GM12878 (cell line): ENCODE measurements at regions not wholly inside any gene's neighbourhood (a gene's known extent, or its start where the extent isn't known, plus 50 kb on each side); places are given as distances from the start of the nearest gene placed in this dataset.

Experiments
- CBFB ChIP-seq: IDR thresholded peaks from 2 replicates; pipeline ENCODE4 v1.6.1; 2016; ENCODE audit warnings: antibody characterized with exemption, low read depth
- CHD2 ChIP-seq: IDR thresholded peaks from 2 replicates; pipeline ENCODE4 v1.6.1; 2011; ENCODE audit warnings: low read depth, low read length, improper control_type of control experiment, borderline replicate concordance
- CREB1 ChIP-seq: IDR thresholded peaks from 2 replicates; pipeline ENCODE4 v1.6.1; 2012; ENCODE audit warnings: low read depth, mild to moderate bottlenecking, inconsistent platforms
- EZH2 ChIP-seq: IDR thresholded peaks from 2 replicates; pipeline ENCODE4 v1.6.1; 2012; ENCODE audit warnings: low read depth, mild to moderate bottlenecking, control low read depth, inconsistent platforms, low read length, borderline replicate concordance; ENCODE audit not compliant: control insufficient read depth
- GABPA ChIP-seq: IDR thresholded peaks from 2 replicates; pipeline ENCODE4 v1.6.1; 2014; ENCODE audit warnings: antibody characterized with exemption, low read depth, mild to moderate bottlenecking, inconsistent platforms
- NRF1 ChIP-seq: conservative IDR thresholded peaks from 2 replicates; pipeline ENCODE4 v1.6.1; 2011; ENCODE audit warnings: mild to moderate bottlenecking, low read depth, low read length, improper control_type of control experiment
- TARDBP ChIP-seq: IDR thresholded peaks from 2 replicates; pipeline ENCODE4 v1.6.1; 2016; ENCODE audit warnings: borderline replicate concordance
- ZNF274 ChIP-seq: IDR thresholded peaks from one replicate; pipeline ENCODE4 v1.8.0; 2011; ENCODE audit not compliant: insufficient read length, insufficient read depth
- TF ChIP-seq, protein P1 (sequence below): IDR thresholded peaks from 2 replicates; pipeline ENCODE4 v1.6.1; 2012; ENCODE audit warnings: low read depth, low read length, improper control_type of control experiment
- TF ChIP-seq, protein P2 (sequence below), 3 experiments: IDR thresholded peaks in 2 of 3; conservative IDR thresholded peaks in 1 of 3; 2 replicates each; pipeline ENCODE4 v1.5.1; 2011; ENCODE audit warnings: low read depth in 3 of 3, low read length in 3 of 3, mild to moderate bottlenecking in 3 of 3, control low read depth in 2 of 3, moderate library complexity in 2 of 3, inconsistent platforms in 1 of 3, mixed read lengths in 1 of 3; ENCODE audit not compliant: control insufficient read depth in 2 of 3, insufficient read depth in 1 of 3; ENCODE audit errors: extremely low read depth in 1 of 3

- TF ChIP-seq, protein P1, sequence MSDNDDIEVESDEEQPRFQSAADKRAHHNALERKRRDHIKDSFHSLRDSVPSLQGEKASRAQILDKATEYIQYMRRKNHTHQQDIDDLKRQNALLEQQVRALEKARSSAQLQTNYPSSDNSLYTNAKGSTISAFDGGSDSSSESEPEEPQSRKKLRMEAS: no peak
- TF ChIP-seq, protein P2, sequence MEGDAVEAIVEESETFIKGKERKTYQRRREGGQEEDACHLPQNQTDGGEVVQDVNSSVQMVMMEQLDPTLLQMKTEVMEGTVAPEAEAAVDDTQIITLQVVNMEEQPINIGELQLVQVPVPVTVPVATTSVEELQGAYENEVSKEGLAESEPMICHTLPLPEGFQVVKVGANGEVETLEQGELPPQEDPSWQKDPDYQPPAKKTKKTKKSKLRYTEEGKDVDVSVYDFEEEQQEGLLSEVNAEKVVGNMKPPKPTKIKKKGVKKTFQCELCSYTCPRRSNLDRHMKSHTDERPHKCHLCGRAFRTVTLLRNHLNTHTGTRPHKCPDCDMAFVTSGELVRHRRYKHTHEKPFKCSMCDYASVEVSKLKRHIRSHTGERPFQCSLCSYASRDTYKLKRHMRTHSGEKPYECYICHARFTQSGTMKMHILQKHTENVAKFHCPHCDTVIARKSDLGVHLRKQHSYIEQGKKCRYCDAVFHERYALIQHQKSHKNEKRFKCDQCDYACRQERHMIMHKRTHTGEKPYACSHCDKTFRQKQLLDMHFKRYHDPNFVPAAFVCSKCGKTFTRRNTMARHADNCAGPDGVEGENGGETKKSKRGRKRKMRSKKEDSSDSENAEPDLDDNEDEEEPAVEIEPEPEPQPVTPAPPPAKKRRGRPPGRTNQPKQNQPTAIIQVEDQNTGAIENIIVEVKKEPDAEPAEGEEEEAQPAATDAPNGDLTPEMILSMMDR (IDR thresholded peaks at IDR 0.05 in 2 of 3, conservative IDR thresholded peaks at IDR 0.05 in 1 of 3; ENCODE audit: control insufficient read depth in 2 of 3, extremely low read depth in 1 of 3, insufficient read depth in 1 of 3, low read depth in 3 of 3, low read length in 3 of 3): no peak
- TF ChIP-seq EZH2 (no peak), CBFB (no peak), NRF1 (no peak), TARDBP (no peak), CREB1 (no peak), CHD2 (no peak), ZNF274 (no peak), GABPA (no peak)
Measured at GRCh38 chr13:55263045-55263444, 1877.7 kb upstream of the PRR20A start.
